SK-N-SH (cell line): ENCODE measurements at regions not wholly inside any gene's neighbourhood (a gene's known extent, or its start where the extent isn't known, plus 50 kb on each side); places are given as distances from the start of the nearest gene placed in this dataset.

ENCODE experiments used
- CTCF ChIA-PET: fragments of 300-600, 350-600 bp; formaldehyde crosslinking; extraction: SDS; loops from one replicate; lab custom pipeline; 2021; lab: Yijun Ruan, JAX
- POLR2A ChIA-PET: fragments of 350-600 bp; sonication (Branson Sonifier 250); formaldehyde crosslinking; extraction: SDS; loops from one replicate; lab custom pipeline; 2020; ENCODE audit warnings: antibody characterized with exemption, inconsistent platforms; lab: Yijun Ruan, JAX
- DNase-seq: peaks from one replicate; pipeline ENCODE4 v3.0.0; 2012
- H2AFZ ChIP-seq: fragments of 200-600 bp; sonication (generic); 2 replicates; pipeline ENCODE4 v1.8.1; 2016; ENCODE audit warnings: antibody characterized with exemption, mild to moderate bottlenecking, low read depth
- H3F3A ChIP-seq: fragments of 200-600 bp; sonication (generic); replicated peaks from 2 replicates; pipeline ENCODE3; 2016; ENCODE audit warnings: antibody characterized with exemption, mild to moderate bottlenecking; ENCODE audit not compliant: insufficient read depth
- H3K27ac ChIP-seq, 2 experiments: fragments of 200-500 bp in 1 of 2; fragments of 200-600 bp in 1 of 2; sonication (Bioruptor generic) in 1 of 2; sonication (generic), shearing (Covaris generic) in 1 of 2; 2 replicates each; pipeline versions ENCODE4 v1.5.1 to v1.6.1; 2014 to 2016; ENCODE audit warnings: low read depth in 2 of 2, inconsistent platforms in 1 of 2, low read length in 1 of 2, mild to moderate bottlenecking in 1 of 2, mixed read lengths in 1 of 2
- H3K27me3 ChIP-seq: fragments of 200-600 bp; sonication (generic), shearing (Covaris generic); 2 replicates; pipeline ENCODE4 v1.6.1; 2016; ENCODE audit warnings: mixed run types; ENCODE audit not compliant: insufficient read depth
- H3K36me3 ChIP-seq, 2 experiments: fragments of 200-500 bp in 1 of 2; fragments of 200-600 bp in 1 of 2; sonication (Bioruptor generic) in 1 of 2; sonication (generic) in 1 of 2; replicated peaks in 1 of 2; 2 replicates each; pipeline versions ENCODE3 to v1.5.1; 2014 to 2016; ENCODE audit warnings: low read length in 1 of 2, mild to moderate bottlenecking in 1 of 2; ENCODE audit not compliant: insufficient read depth in 2 of 2, control insufficient read depth in 1 of 2
- H3K4me1 ChIP-seq, 2 experiments: fragments of 200-500 bp in 1 of 2; fragments of 200-600 bp in 1 of 2; sonication (Bioruptor generic) in 1 of 2; sonication (generic), shearing (Covaris generic) in 1 of 2; 2 replicates each; pipeline versions ENCODE4 v1.5.1 to v1.6.1; 2014 to 2016; ENCODE audit warnings: low read depth in 1 of 2, low read length in 1 of 2, mixed run types in 1 of 2; ENCODE audit not compliant: insufficient read depth in 2 of 2, control insufficient read depth in 1 of 2
- H3K4me2 ChIP-seq: fragments of 200-600 bp; sonication (generic), shearing (Covaris generic); 2 replicates; pipeline ENCODE4 v1.6.1; 2017; ENCODE audit warnings: mixed run types
- H3K4me3 ChIP-seq, 2 experiments: fragments of 200-500 bp in 1 of 2; fragments of 200-600 bp in 1 of 2; sonication (Bioruptor generic) in 1 of 2; sonication (generic), shearing (Covaris generic) in 1 of 2; 2 replicates each; pipeline versions ENCODE4 v1.5.1 to v1.8.1; 2014 to 2016; ENCODE audit warnings: low read depth in 2 of 2, inconsistent platforms in 1 of 2, low read length in 1 of 2, mild to moderate bottlenecking in 1 of 2, mixed read lengths in 1 of 2, moderate library complexity in 1 of 2
- H3K79me2 ChIP-seq: fragments of 200-600 bp; sonication (generic); 2 replicates; pipeline ENCODE4 v1.8.1; 2017; ENCODE audit warnings: mild to moderate bottlenecking; ENCODE audit not compliant: insufficient read depth
- H3K9ac ChIP-seq: fragments of 200-600 bp; sonication (generic); 2 replicates; pipeline ENCODE4 v1.6.1; 2017; ENCODE audit warnings: mixed run types
- H3K9me2 ChIP-seq: fragments of 200-600 bp; sonication (generic); 2 replicates; pipeline ENCODE4 v1.6.1; 2017; ENCODE audit warnings: mixed run types
- H3K9me3 ChIP-seq: fragments of 200-600 bp; sonication (generic); 2 replicates; pipeline ENCODE4 v1.6.1; 2017; ENCODE audit warnings: mixed run types, mild to moderate bottlenecking, moderate library complexity
- H4K20me1 ChIP-seq: fragments of 200-600 bp; sonication (generic); 2 replicates; pipeline ENCODE4 v1.6.1; 2017; ENCODE audit warnings: mild to moderate bottlenecking, mixed run types; ENCODE audit not compliant: insufficient read depth
- ELF1 ChIP-seq: IDR thresholded peaks from 2 replicates; pipeline ENCODE4 v1.4.0; 2012
- EP300 ChIP-seq, 2 experiments: IDR thresholded peaks; 2 replicates each; pipeline versions ENCODE4 v1.4.0 to v1.6.1; 2012; ENCODE audit warnings: borderline replicate concordance in 1 of 2, low read depth in 1 of 2, low read length in 1 of 2
- FOSL2 ChIP-seq: IDR thresholded peaks from 2 replicates; pipeline ENCODE4 v1.4.0; 2012; ENCODE audit warnings: low read depth, mild to moderate bottlenecking, moderate library complexity, borderline replicate concordance
- FOXJ3 ChIP-seq: sonication (generic); formaldehyde crosslinking; IDR thresholded peaks from 2 replicates; pipeline ENCODE4 v1.5.1; 2020; ENCODE audit warnings: mild to moderate bottlenecking, missing genetic modification reagents
- FOXM1 ChIP-seq: IDR thresholded peaks from 2 replicates; pipeline ENCODE4 v1.4.0; 2012; ENCODE audit warnings: low read depth, mild to moderate bottlenecking
- JUND ChIP-seq: IDR thresholded peaks from 2 replicates; pipeline ENCODE4 v1.4.0; 2012
- MEF2A ChIP-seq: IDR thresholded peaks from 2 replicates; pipeline ENCODE4 v1.4.0; 2012; ENCODE audit warnings: low read depth, borderline replicate concordance
- NFIC ChIP-seq: IDR thresholded peaks from 2 replicates; pipeline ENCODE4 v1.4.0; 2012; ENCODE audit warnings: borderline replicate concordance
- NRF1 ChIP-seq: IDR thresholded peaks from 2 replicates; pipeline ENCODE4 v1.6.1; 2012; ENCODE audit warnings: low read depth, mild to moderate bottlenecking, low read length
- RFX5 ChIP-seq: IDR thresholded peaks from 2 replicates; pipeline ENCODE4 v1.6.1; 2012; ENCODE audit warnings: mild to moderate bottlenecking, improper control_type of control experiment, low read length
- SIN3A ChIP-seq: IDR thresholded peaks from 2 replicates; pipeline ENCODE4 v1.6.1; 2012; ENCODE audit warnings: low read depth, mild to moderate bottlenecking, low read length, moderate library complexity, borderline replicate concordance
- TAF1 ChIP-seq: IDR thresholded peaks from 2 replicates; pipeline ENCODE4 v1.6.1; 2012; ENCODE audit warnings: low read depth, mild to moderate bottlenecking, low read length, moderate library complexity, borderline replicate concordance
- USF1 ChIP-seq: IDR thresholded peaks from 2 replicates; pipeline ENCODE4 v1.4.0; 2012; ENCODE audit warnings: low read depth, borderline replicate concordance
- WGBS: methylation state at CpG from one replicate; pipeline ENCODE4 v1.1.6; 2017; ENCODE audit warnings: low lambda C conversion rate; 5-methylcytosine and 5-hydroxymethylcytosine counted together
- TF ChIP-seq, protein P1 (sequence below): IDR thresholded peaks from 2 replicates; pipeline ENCODE4 v1.6.1; 2012; ENCODE audit warnings: mild to moderate bottlenecking, low read depth, low read length, moderate library complexity
- TF ChIP-seq, protein P2 (sequence below): IDR thresholded peaks from 2 replicates; pipeline ENCODE4; 2012
- TF ChIP-seq, protein P3 (sequence below): IDR thresholded peaks from 2 replicates; pipeline ENCODE4 v1.4.0; 2012; ENCODE audit warnings: low read depth, borderline replicate concordance
- TF ChIP-seq, protein P4 (sequence below): fragments of 150-350 bp; IDR thresholded peaks from 2 replicates; pipeline ENCODE4 v1.6.1; 2016; ENCODE audit warnings: mild to moderate bottlenecking, low read depth, low read length

DNA sequence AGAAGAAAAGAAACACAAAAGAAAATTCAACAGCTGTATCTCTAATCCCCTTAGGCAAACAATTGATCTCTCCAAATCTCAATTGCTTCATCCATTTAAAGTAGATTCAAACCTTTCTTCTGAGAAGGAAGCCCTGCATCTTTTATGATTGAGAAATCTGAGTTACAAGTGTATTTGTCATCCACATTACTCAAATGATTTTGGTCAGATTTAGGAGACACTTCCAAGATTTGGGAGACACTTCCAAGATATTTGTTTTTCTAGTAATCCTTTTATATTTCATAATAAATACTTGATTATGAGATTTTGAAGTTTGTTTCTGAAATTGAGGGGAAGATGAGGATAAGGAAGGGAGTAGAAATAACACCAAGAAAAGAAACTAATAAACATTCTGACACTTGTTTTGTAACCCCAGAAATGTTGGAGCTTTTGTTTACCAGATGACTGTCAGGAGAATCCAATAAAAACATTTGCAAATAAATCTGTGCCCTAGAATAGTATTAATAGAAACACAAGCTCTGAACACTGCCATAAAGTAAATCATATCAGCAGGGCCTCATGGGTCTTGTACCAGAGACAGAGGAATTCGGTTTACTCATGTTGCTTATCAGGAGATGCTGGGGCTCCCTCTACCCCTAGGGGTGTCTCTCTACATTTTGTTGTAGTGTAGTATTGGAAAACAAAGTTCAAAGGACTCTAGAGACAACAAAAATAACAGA is 314.3 kb upstream of the NT5E start:
- no peaks in the 10 kb centered on the region for H3F3A ChIP-seq
- no peaks in the 10 kb centered on the region for H3K36me3 ChIP-seq
- H3K9me3 ChIP-seq: no peaks in the 10 kb centered on the region
- H3K9me2 ChIP-seq: no peaks in the 10 kb centered on the region
- ChIA-PET POLR2A (no interaction called here), CTCF (no interaction called here)
- no peak overlapping the region for H3K4me3 ChIP-seq
- no peak overlapping the region for H3K9ac ChIP-seq
- no peak overlapping the region for H3K27ac ChIP-seq
- no peak overlapping the region for H3K4me2 ChIP-seq
- DNase-seq: no peak
- 7% methylated on average over 1 of the region's 1 CpG for WGBS
- H3K79me2 ChIP-seq: no peaks in the 10 kb centered on the region
- H3K27me3 ChIP-seq: no peaks in the 10 kb centered on the region; the same call in 1 of the 2 replicates
- TF ChIP-seq FOXJ3: no peak
- TF ChIP-seq USF1: no peak
- TF ChIP-seq TAF1: no peak
- TF ChIP-seq NFIC: no peak
- TF ChIP-seq, protein P1, sequence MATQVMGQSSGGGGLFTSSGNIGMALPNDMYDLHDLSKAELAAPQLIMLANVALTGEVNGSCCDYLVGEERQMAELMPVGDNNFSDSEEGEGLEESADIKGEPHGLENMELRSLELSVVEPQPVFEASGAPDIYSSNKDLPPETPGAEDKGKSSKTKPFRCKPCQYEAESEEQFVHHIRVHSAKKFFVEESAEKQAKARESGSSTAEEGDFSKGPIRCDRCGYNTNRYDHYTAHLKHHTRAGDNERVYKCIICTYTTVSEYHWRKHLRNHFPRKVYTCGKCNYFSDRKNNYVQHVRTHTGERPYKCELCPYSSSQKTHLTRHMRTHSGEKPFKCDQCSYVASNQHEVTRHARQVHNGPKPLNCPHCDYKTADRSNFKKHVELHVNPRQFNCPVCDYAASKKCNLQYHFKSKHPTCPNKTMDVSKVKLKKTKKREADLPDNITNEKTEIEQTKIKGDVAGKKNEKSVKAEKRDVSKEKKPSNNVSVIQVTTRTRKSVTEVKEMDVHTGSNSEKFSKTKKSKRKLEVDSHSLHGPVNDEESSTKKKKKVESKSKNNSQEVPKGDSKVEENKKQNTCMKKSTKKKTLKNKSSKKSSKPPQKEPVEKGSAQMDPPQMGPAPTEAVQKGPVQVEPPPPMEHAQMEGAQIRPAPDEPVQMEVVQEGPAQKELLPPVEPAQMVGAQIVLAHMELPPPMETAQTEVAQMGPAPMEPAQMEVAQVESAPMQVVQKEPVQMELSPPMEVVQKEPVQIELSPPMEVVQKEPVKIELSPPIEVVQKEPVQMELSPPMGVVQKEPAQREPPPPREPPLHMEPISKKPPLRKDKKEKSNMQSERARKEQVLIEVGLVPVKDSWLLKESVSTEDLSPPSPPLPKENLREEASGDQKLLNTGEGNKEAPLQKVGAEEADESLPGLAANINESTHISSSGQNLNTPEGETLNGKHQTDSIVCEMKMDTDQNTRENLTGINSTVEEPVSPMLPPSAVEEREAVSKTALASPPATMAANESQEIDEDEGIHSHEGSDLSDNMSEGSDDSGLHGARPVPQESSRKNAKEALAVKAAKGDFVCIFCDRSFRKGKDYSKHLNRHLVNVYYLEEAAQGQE: no peak
- TF ChIP-seq MEF2A: no peak
- TF ChIP-seq, protein P2, sequence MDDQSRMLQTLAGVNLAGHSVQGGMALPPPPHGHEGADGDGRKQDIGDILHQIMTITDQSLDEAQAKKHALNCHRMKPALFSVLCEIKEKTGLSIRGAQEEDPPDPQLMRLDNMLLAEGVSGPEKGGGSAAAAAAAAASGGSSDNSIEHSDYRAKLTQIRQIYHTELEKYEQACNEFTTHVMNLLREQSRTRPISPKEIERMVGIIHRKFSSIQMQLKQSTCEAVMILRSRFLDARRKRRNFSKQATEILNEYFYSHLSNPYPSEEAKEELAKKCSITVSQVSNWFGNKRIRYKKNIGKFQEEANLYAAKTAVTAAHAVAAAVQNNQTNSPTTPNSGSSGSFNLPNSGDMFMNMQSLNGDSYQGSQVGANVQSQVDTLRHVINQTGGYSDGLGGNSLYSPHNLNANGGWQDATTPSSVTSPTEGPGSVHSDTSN: no peak
- TF ChIP-seq FOSL2: no peak
- TF ChIP-seq ELF1: no peak
- no peak for TF ChIP-seq FOXM1
- TF ChIP-seq, protein P3, sequence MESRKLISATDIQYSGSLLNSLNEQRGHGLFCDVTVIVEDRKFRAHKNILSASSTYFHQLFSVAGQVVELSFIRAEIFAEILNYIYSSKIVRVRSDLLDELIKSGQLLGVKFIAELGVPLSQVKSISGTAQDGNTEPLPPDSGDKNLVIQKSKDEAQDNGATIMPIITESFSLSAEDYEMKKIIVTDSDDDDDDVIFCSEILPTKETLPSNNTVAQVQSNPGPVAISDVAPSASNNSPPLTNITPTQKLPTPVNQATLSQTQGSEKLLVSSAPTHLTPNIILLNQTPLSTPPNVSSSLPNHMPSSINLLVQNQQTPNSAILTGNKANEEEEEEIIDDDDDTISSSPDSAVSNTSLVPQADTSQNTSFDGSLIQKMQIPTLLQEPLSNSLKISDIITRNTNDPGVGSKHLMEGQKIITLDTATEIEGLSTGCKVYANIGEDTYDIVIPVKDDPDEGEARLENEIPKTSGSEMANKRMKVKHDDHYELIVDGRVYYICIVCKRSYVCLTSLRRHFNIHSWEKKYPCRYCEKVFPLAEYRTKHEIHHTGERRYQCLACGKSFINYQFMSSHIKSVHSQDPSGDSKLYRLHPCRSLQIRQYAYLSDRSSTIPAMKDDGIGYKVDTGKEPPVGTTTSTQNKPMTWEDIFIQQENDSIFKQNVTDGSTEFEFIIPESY: no peak
- TF ChIP-seq SIN3A: no peak
- TF ChIP-seq EP300 (IDR thresholded peaks at IDR 0.05; ENCODE audit: borderline replicate concordance in 1 of 2, low read depth in 1 of 2, low read length in 1 of 2): no peak
- no peak for TF ChIP-seq NRF1
- TF ChIP-seq RFX5: no peak
- TF ChIP-seq JUND: no peak
- TF ChIP-seq, protein P4, sequence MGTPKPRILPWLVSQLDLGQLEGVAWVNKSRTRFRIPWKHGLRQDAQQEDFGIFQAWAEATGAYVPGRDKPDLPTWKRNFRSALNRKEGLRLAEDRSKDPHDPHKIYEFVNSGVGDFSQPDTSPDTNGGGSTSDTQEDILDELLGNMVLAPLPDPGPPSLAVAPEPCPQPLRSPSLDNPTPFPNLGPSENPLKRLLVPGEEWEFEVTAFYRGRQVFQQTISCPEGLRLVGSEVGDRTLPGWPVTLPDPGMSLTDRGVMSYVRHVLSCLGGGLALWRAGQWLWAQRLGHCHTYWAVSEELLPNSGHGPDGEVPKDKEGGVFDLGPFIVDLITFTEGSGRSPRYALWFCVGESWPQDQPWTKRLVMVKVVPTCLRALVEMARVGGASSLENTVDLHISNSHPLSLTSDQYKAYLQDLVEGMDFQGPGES: no peak
- no peaks in the 10 kb centered on the region for H4K20me1 ChIP-seq
- no peak overlapping the region for H2AFZ ChIP-seq
- H3K4me1 ChIP-seq: no peaks in the 10 kb centered on the region
